NT2/D1 (cell line): ENCODE measurements at regions not wholly inside any gene's neighbourhood (a gene's known extent, or its start where the extent isn't known, plus 50 kb on each side); places are given as distances from the start of the nearest gene placed in this dataset.
"Not testable (repeated sequence)": the region's sequence is repeated elsewhere in the genome, so short reads cannot be mapped to it uniquely, and the experiment has no call there.

ENCODE experiments used
- DNase-seq: peaks from one replicate; pipeline ENCODE4 v3.0.0-alpha.2; 2011; ENCODE audit warnings: low read depth, low spot score
- H3K27me3 ChIP-seq: 2 replicates; pipeline ENCODE4 v1.6.0; 2011; ENCODE audit warnings: mild to moderate bottlenecking; ENCODE audit not compliant: insufficient read length, insufficient read depth
- H3K36me3 ChIP-seq: 2 replicates; pipeline ENCODE4 v1.6.1; 2011; ENCODE audit warnings: mild to moderate bottlenecking, low read length, mixed read lengths; ENCODE audit not compliant: insufficient read depth, insufficient read length
- H3K4me1 ChIP-seq: 2 replicates; pipeline ENCODE4 v1.5.1; 2011; ENCODE audit not compliant: insufficient read depth, insufficient read length
- H3K4me3 ChIP-seq: 2 replicates; pipeline ENCODE4 v1.5.1; 2011; ENCODE audit warnings: low read depth; ENCODE audit not compliant: insufficient read length
- H3K9ac ChIP-seq: 2 replicates; pipeline ENCODE4 v1.6.0; 2011; ENCODE audit warnings: low read depth; ENCODE audit not compliant: insufficient read length
- H3K9me3 ChIP-seq: 2 replicates; pipeline ENCODE4 v1.5.1; 2011; ENCODE audit warnings: mild to moderate bottlenecking, low read length; ENCODE audit not compliant: insufficient read depth
- SUZ12 ChIP-seq: IDR thresholded peaks from 2 replicates; pipeline ENCODE4 v1.6.1; 2011; ENCODE audit not compliant: insufficient read length, insufficient read depth; ENCODE audit errors: extremely low read depth
- YY1 ChIP-seq: IDR thresholded peaks from 2 replicates; pipeline ENCODE4 v1.6.1; 2011; ENCODE audit not compliant: insufficient read length, insufficient read depth
- ZNF274 ChIP-seq: IDR thresholded peaks from 2 replicates; pipeline ENCODE4 v1.6.1; 2011; ENCODE audit warnings: mild to moderate bottlenecking, low read depth, low read length

GRCh38 chr11:90698238-90698637 lies 475.4 kb upstream of the CHORDC1 start:
- Histone ChIP-seq H3K27me3 (no peaks in the 10 kb centered on the region), H3K4me1 (no peaks in the 10 kb centered on the region), H3K9me3 (no peaks in the 10 kb centered on the region; the same call in 1 of the 2 replicates), H3K4me3 (no peak overlapping the region), H3K36me3 (no peaks in the 10 kb centered on the region), H3K9ac (no peak overlapping the region)
- DNase-seq: no peak
- TF ChIP-seq YY1 (no peak), SUZ12 (no peak), ZNF274 (no peak)

- H3K27me3 ChIP-seq, H3K9ac ChIP-seq, H3K36me3 ChIP-seq, H3K4me1 ChIP-seq, H3K4me3 ChIP-seq, DNase-seq: not testable (repeated sequence)
- H3K9me3 ChIP-seq: peaks cover 11% of the 10 kb centered on the region; the same call in 1 of the 2 replicates
These were observed 452.6 kb upstream of the CHORDC1 start for GRCh38 chr11:90675496-90675895.

GRCh38 chr11:90669094-90669493 lies 446.2 kb upstream of the CHORDC1 start:
- H3K9ac ChIP-seq: no peak overlapping the region
- no peak for DNase-seq
- H3K4me3 ChIP-seq: no peak overlapping the region
- H3K36me3 ChIP-seq: no peaks in the 10 kb centered on the region
- no peak for TF ChIP-seq SUZ12
- no peak for TF ChIP-seq ZNF274
- no peak for TF ChIP-seq YY1
- H3K9me3 ChIP-seq: no peaks in the 10 kb centered on the region
- no peaks in the 10 kb centered on the region for H3K27me3 ChIP-seq
- H3K4me1 ChIP-seq: no peaks in the 10 kb centered on the region

GRCh38 chr11:90668502-90668901 lies 445.7 kb upstream of the CHORDC1 start:
- no peaks in the 10 kb centered on the region for H3K36me3 ChIP-seq
- no peak overlapping the region for H3K9ac ChIP-seq
- no peak overlapping the region for H3K4me3 ChIP-seq
- H3K27me3 ChIP-seq: no peaks in the 10 kb centered on the region
- H3K9me3 ChIP-seq: no peaks in the 10 kb centered on the region
- no peak for DNase-seq
- H3K4me1 ChIP-seq: no peaks in the 10 kb centered on the region
- TF ChIP-seq SUZ12 (no peak), ZNF274 (no peak), YY1 (no peak)

GRCh38 chr11:90661233-90661632 lies 438.4 kb upstream of the CHORDC1 start:
- Histone ChIP-seq H3K9ac (no peak overlapping the region), H3K4me1 (no peaks in the 10 kb centered on the region), H3K36me3 (no peaks in the 10 kb centered on the region), H3K27me3 (no peaks in the 10 kb centered on the region), H3K4me3 (no peak overlapping the region), H3K9me3 (no peaks in the 10 kb centered on the region)
- DNase-seq: no peak
- TF ChIP-seq ZNF274: no peak
- no peak for TF ChIP-seq SUZ12
- TF ChIP-seq YY1: no peak

- H3K9ac ChIP-seq: no peak overlapping the region
- no peaks in the 10 kb centered on the region for H3K27me3 ChIP-seq
- no peaks in the 10 kb centered on the region for H3K4me1 ChIP-seq
- DNase-seq: no peak
- no peak overlapping the region for H3K4me3 ChIP-seq
- H3K9me3 ChIP-seq: no peaks in the 10 kb centered on the region
- no peak for TF ChIP-seq ZNF274
- TF ChIP-seq YY1: no peak
- TF ChIP-seq SUZ12: no peak
- no peaks in the 10 kb centered on the region for H3K36me3 ChIP-seq
These were observed 433.3 kb upstream of the CHORDC1 start for GRCh38 chr11:90656171-90656570.

GRCh38 chr11:90650153-90650552 lies 427.3 kb upstream of the CHORDC1 start:
- Histone ChIP-seq H3K9ac (no peak overlapping the region), H3K4me3 (no peak overlapping the region), H3K27me3 (no peaks in the 10 kb centered on the region), H3K9me3 (no peaks in the 10 kb centered on the region), H3K4me1 (no peaks in the 10 kb centered on the region), H3K36me3 (no peaks in the 10 kb centered on the region)
- DNase-seq: no peak
- TF ChIP-seq SUZ12: no peak
- TF ChIP-seq YY1: no peak
- no peak for TF ChIP-seq ZNF274

- no peak overlapping the region for H3K9ac ChIP-seq
- TF ChIP-seq YY1: no peak
- no peak for TF ChIP-seq ZNF274
- no peak for TF ChIP-seq SUZ12
- DNase-seq: no peak
- H3K4me3 ChIP-seq: no peak overlapping the region
- H3K4me1 ChIP-seq: no peaks in the 10 kb centered on the region
- H3K36me3 ChIP-seq: no peaks in the 10 kb centered on the region
- no peaks in the 10 kb centered on the region for H3K9me3 ChIP-seq
- no peaks in the 10 kb centered on the region for H3K27me3 ChIP-seq
These were observed 423.9 kb upstream of the CHORDC1 start for GRCh38 chr11:90646706-90647105.
